BJ (cell line): ENCODE measurements at regions not wholly inside any gene's neighbourhood (a gene's known extent, or its start where the extent isn't known, plus 50 kb on each side); places are given as distances from the start of the nearest gene placed in this dataset.
"Not testable (repeated sequence)": the region's sequence is repeated elsewhere in the genome, so short reads cannot be mapped to it uniquely, and the experiment has no call there.

Experiments
- CTCF ChIA-PET: fragments of 350-600 bp; formaldehyde crosslinking; extraction: SDS; loops from one replicate; lab custom pipeline; 2021; ENCODE audit warnings: antibody characterized with exemption, inconsistent platforms; lab: Yijun Ruan, JAX
- POLR2A ChIA-PET: fragments of 300-600 bp; sonication (Branson Sonifier 250); formaldehyde crosslinking; extraction: SDS; loops from one replicate; lab custom pipeline; 2021; ENCODE audit warnings: antibody characterized with exemption; lab: Charles Lee
- DNase-seq: peaks from one replicate; pipeline ENCODE4 v3.0.0-alpha.2; 2011; ENCODE audit warnings: low read depth
- H3K27me3 ChIP-seq: 2 replicates; pipeline ENCODE4 v1.6.0; 2011; ENCODE audit warnings: low read length; ENCODE audit not compliant: control insufficient read depth, insufficient read depth
- H3K36me3 ChIP-seq: 2 replicates; pipeline ENCODE4 v1.5.1; 2011; ENCODE audit warnings: low read length; ENCODE audit not compliant: control insufficient read depth, insufficient read depth
- H3K4me3 ChIP-seq: 2 replicates; pipeline ENCODE4 v1.5.1; 2011; ENCODE audit warnings: low read depth, mild to moderate bottlenecking, control low read depth, low read length

DNA sequence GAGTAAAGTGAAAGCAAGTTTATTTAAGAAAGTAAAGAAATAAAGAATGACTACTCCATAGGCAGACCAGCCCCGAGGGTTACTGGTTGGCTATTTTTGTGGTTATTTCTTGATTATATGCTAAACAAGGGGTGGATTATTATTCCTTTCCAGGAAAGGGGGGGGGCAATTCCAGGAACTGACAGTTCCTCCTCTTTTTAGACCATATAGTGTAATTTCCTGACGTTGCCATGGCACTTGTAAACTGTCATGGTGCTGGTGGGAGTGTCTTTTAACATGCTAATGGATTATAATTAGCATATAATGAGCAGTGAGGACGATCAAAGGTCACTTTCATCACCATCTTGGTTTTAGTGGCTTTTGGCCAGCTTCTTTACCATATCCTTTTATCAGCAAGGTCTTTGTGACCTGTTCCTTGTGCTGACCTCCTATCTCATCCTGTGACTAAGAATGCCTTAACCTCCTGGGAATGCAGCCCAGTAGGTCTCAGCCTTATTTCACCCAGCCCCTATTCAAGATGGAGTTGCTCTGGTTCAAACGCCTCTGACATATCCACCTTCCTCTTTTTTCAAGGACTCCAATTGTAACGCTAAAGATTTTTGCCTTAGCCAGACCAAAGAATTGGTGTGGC lies 104.1 kb downstream of the FAM72C start:
- H3K27me3 ChIP-seq, H3K4me3 ChIP-seq, POLR2A ChIA-PET, DNase-seq, H3K36me3 ChIP-seq, CTCF ChIA-PET: not testable (repeated sequence)

DNA sequence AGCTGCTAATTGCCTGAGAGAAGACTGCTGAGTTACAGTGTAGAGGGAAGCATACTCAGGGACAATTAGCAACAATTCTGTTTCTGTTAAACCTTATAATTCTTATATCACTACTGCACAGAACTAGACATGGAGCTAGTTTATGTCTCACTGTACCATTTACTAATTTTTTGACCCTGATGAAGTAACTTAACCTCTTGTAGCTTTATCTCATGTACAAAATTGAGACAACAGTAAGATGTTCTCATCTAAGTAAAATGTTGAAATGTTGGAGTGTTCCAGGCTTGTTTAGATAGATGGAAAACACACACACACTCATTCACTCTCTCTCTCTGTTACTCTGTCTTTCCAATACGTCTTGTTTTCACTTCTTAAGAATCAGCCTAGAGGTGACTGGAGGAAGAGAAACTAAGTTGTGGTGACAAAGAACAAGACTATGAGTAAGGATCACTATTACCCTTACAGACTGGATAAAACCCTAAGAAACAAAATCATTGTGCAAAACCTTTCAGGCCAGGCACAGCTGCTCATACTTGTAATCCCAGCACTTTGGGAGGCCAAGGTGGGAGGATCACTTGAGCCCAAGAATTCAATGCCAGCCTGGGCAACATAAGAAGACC lies 107.8 kb downstream of the FAM72C start:
- CTCF ChIA-PET, DNase-seq, H3K36me3 ChIP-seq, H3K4me3 ChIP-seq, POLR2A ChIA-PET, H3K27me3 ChIP-seq: not testable (repeated sequence)

DNA sequence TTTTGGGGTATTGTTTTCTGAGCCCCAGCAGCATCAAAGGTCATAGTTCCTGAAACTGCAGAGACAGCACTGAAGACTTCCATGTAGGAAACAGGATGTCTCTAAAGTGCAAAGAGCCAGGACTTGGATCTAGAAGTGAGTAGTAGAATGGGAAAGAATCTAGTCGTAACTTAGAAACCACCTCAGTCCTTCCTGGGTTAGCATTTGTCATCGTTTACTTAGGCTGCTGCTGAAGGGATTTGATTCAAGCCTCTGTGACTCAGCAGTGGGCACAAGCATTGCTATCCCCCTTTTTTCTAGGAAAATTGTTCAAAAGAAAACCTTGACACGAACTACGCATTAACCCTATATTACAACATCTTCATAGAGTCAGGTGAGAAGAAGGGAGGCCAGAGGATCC lies 109.1 kb downstream of the FAM72C start:
- H3K27me3 ChIP-seq, POLR2A ChIA-PET, CTCF ChIA-PET: not testable (repeated sequence)

GRCh38 chr1:143861306-143861705 lies 110.5 kb downstream of the FAM72C start:
- H3K27me3 ChIP-seq, H3K4me3 ChIP-seq, CTCF ChIA-PET, DNase-seq, H3K36me3 ChIP-seq, POLR2A ChIA-PET: not testable (repeated sequence)

More for the DNA sequence above, 109.1 kb downstream of the FAM72C start:
- H3K36me3 ChIP-seq, H3K4me3 ChIP-seq, DNase-seq: not testable (repeated sequence)

GRCh38 chr1:143855867-143856266 lies 115.9 kb downstream of the FAM72C start:
- H3K27me3 ChIP-seq, CTCF ChIA-PET, H3K36me3 ChIP-seq, DNase-seq, H3K4me3 ChIP-seq, POLR2A ChIA-PET: not testable (repeated sequence)

GRCh38 chr1:143854069-143854468 lies 117.7 kb downstream of the FAM72C start:
- H3K4me3 ChIP-seq, H3K36me3 ChIP-seq, DNase-seq, CTCF ChIA-PET, POLR2A ChIA-PET, H3K27me3 ChIP-seq: not testable (repeated sequence)

DNA sequence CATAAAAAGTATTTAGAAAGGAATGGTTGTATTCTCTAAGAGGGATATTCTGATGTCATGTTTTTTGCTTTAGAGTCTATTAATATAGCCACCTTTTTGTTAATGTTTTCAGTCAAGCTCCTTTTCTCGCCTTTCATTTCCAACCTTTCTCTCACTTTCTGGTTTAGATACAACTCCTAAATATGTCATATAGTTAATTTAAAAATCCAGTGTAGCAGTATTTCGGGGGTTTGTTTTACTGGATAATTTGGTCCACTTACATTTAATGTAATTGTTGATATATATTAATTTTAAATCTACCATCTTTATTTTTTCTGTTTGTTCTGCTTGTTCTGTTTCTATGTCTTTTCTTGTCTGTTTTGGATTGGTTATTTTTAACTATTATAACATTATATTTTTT lies 121.1 kb downstream of the FAM72C start:
- H3K27me3 ChIP-seq, H3K36me3 ChIP-seq, POLR2A ChIA-PET, DNase-seq, CTCF ChIA-PET, H3K4me3 ChIP-seq: not testable (repeated sequence)

- H3K4me3 ChIP-seq, H3K27me3 ChIP-seq, H3K36me3 ChIP-seq, CTCF ChIA-PET, POLR2A ChIA-PET, DNase-seq: not testable (repeated sequence)
Observed at GRCh38 chr1:143848859-143849258, 122.9 kb downstream of the FAM72C start.

DNA sequence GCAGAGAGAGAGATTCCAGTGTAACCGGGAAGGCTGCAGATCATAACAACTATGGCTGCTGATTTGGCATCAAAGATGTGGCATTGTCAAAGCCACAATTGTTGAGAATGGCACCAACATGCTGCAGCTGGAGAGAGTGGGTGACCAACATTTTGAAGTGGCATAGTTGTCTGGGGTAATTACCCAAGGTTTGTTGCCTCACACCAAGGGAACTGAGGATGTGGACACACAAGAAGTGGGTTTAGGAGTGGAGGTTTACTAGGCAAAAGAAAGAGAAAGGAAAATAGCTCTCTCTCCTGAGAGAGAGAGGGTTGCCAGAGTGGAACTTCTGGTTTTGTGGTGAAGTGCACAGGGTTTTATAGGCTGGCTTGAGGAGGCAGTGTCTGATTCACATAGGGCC lies 126.6 kb downstream of the FAM72C start:
- CTCF ChIA-PET = not testable (repeated sequence)

DNA sequence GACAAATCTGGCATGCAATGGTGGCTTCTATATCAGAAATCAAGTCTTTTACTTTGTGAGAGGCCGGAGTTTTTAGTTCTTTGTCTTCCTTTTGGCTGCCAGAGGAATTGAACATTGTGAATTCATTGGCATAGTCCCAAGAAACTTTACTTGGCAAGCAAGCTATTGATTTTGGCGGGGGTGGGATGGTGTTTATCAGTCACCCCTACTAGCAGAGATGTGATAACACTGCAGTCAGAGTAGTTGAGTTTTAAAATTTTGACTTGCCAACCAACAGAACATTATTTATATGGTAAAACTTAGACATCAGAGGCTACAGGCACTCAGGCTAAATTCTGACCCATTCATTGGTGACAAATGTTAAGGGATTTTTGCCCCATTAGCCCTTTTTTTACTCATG lies 129.7 kb downstream of the FAM72C start:
- POLR2A ChIA-PET, DNase-seq, H3K27me3 ChIP-seq, CTCF ChIA-PET, H3K4me3 ChIP-seq, H3K36me3 ChIP-seq: not testable (repeated sequence)

More for the DNA sequence above, 126.6 kb downstream of the FAM72C start:
- POLR2A ChIA-PET, DNase-seq, H3K36me3 ChIP-seq, H3K4me3 ChIP-seq, H3K27me3 ChIP-seq: not testable (repeated sequence)

DNA sequence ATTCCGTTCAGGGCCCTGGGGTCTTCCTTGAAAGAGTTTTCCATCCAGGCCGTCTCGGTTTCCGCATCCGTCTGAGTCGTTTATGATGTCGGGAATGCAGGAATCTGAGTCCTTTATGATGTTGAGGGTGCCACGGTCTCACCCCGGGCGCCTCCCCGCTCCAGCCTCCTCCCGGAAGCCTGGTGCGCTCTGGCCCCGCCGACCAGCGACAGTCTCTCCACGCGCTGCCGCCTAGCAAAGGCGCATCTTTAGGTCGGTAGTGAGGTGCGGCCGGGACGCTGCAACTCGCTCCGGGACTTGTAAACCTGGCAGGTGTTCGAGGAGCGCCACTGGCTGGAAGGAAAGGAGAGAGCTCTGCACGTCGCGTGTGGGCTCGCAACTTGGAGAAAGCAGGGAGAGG lies 132.6 kb downstream of the FAM72C start:
- DNase-seq, H3K27me3 ChIP-seq, POLR2A ChIA-PET, CTCF ChIA-PET, H3K4me3 ChIP-seq, H3K36me3 ChIP-seq: not testable (repeated sequence)

DNA sequence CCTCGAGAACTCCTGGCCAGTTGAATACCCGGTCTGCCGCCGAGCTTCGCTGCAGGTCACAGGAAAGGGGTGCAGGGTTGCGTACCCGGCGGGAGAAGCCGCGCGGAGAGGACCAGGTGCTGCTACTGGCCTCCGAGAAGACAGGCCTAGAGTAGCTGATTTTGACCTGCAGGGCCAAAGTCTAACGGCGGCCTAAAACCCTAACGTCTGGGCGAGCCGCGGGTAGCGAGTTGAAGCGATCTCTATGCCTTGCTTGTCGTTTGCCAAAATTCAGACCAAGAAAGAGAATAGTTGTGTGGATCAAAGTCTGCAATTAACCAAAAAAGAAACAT lies 133.2 kb downstream of the FAM72C start:
- H3K27me3 ChIP-seq, POLR2A ChIA-PET, H3K4me3 ChIP-seq, DNase-seq, CTCF ChIA-PET, H3K36me3 ChIP-seq: not testable (repeated sequence)

GRCh38 chr1:143837924-143838597 lies 133.7 kb downstream of the FAM72C start:
- CTCF ChIA-PET, POLR2A ChIA-PET, H3K4me3 ChIP-seq, DNase-seq, H3K27me3 ChIP-seq, H3K36me3 ChIP-seq: not testable (repeated sequence)
